ENCODE measurements at regions not wholly inside any gene's neighbourhood (a gene's known extent, or its start where the extent isn't known, plus 50 kb on each side); places are given as distances from the start of the nearest gene placed in this dataset.
"Not testable (repeated sequence)": the region's sequence is repeated elsewhere in the genome, so short reads cannot be mapped to it uniquely, and the experiment has no call there.

DNA sequence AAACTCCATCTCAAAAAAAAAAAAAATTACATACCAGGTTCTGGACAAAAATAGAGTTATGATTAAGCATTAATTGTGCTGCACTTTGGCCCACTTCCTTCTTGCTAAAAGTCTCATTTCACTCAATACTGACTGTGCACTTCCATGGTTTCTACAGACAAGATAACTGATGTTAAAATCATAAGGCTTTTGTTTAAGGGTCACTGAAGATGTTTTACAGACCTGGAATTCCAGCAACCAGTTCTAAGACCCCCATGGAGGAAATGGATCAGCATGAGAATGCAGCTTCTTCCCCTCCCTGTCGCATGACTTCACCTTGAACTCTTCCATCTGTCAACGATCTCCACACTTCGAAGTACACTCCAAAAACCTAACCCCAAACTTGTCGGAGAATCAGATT is 1191.8 kb upstream of the AUTS2 start:
- H3K4me3 Mint-ChIP-seq (ENCODE audit: unreplicated experiment), result no peak overlapping the region
- peaks cover 6% of the 10 kb centered on the region for H3K9me3 Mint-ChIP-seq (ENCODE audit: unreplicated experiment)
- TF ChIP-seq, protein P1, sequence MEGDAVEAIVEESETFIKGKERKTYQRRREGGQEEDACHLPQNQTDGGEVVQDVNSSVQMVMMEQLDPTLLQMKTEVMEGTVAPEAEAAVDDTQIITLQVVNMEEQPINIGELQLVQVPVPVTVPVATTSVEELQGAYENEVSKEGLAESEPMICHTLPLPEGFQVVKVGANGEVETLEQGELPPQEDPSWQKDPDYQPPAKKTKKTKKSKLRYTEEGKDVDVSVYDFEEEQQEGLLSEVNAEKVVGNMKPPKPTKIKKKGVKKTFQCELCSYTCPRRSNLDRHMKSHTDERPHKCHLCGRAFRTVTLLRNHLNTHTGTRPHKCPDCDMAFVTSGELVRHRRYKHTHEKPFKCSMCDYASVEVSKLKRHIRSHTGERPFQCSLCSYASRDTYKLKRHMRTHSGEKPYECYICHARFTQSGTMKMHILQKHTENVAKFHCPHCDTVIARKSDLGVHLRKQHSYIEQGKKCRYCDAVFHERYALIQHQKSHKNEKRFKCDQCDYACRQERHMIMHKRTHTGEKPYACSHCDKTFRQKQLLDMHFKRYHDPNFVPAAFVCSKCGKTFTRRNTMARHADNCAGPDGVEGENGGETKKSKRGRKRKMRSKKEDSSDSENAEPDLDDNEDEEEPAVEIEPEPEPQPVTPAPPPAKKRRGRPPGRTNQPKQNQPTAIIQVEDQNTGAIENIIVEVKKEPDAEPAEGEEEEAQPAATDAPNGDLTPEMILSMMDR (IDR thresholded peaks at IDR 0.05; ENCODE audit: partially characterized antibody, unreplicated experiment), result no peak
- no peaks in the 10 kb centered on the region for H3K4me1 Mint-ChIP-seq (ENCODE audit: low read depth, unreplicated experiment)
- no peak for DNase-seq
- no peak overlapping the region for H3K27ac Mint-ChIP-seq (ENCODE audit: unreplicated experiment)
- H3K36me3 Mint-ChIP-seq (ENCODE audit: unreplicated experiment), result no peaks in the 10 kb centered on the region
- no peaks in the 10 kb centered on the region for H3K27me3 Mint-ChIP-seq (ENCODE audit: unreplicated experiment)

DNA sequence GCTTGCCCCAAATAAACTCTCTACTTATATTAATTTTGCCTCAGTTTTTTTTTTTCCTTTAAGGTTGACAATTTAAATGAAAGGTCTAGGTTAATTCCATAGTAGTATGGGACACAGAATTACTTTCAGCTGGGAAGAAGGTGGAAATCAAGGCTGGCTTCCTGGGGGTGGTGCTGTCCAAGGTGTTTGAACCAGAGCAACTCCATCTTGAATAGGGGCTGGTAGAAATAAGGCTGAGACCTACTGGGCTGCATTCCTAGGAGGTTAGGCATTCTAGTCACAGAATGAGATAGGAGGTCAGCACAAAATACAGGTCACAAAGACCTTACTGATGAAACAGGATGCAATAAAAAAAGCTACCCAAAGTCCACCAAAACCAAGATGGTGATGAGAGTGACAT is 1190.8 kb upstream of the AUTS2 start:
- Mint-ChIP-seq H3K27ac (ENCODE audit: unreplicated experiment) (no peak overlapping the region), H3K4me3 (ENCODE audit: unreplicated experiment) (no peak overlapping the region), H3K4me1 (ENCODE audit: low read depth, unreplicated experiment) (peaks cover 4% of the 10 kb centered on the region), H3K27me3 (ENCODE audit: unreplicated experiment) (peaks cover 1% of the 10 kb centered on the region), H3K9me3 (ENCODE audit: unreplicated experiment) (peaks cover 6% of the 10 kb centered on the region), H3K36me3 (ENCODE audit: unreplicated experiment) (no peaks in the 10 kb centered on the region)
- TF ChIP-seq, protein P1 (IDR thresholded peaks at IDR 0.05; ENCODE audit: partially characterized antibody, unreplicated experiment), result no peak
- DNase-seq, result no peak

DNA sequence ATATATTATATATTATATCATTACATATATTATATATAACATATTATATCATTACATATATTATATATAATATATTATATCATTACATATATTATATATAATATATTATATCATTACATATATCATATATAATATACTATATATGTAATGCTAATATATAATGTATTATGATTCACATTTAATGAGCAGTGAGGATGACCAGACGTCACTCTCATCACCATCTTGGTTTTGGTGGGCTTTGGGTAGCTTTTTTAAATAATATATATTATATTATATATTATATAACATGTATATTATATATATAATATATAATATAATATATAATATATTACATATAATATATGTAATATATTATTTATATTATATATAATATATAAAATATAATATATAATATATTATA is 1189.4 kb upstream of the AUTS2 start:
- H3K27ac Mint-ChIP-seq (ENCODE audit: unreplicated experiment), result no peak overlapping the region
- H3K4me3 Mint-ChIP-seq (ENCODE audit: unreplicated experiment), result no peak overlapping the region
- TF ChIP-seq, protein P1 (IDR thresholded peaks at IDR 0.05; ENCODE audit: partially characterized antibody, unreplicated experiment), result no peak
- H3K27me3 Mint-ChIP-seq (ENCODE audit: unreplicated experiment), result peaks cover 1% of the 10 kb centered on the region
- no peak for DNase-seq
- H3K9me3 Mint-ChIP-seq (ENCODE audit: unreplicated experiment), result peaks cover 6% of the 10 kb centered on the region
- H3K4me1 Mint-ChIP-seq (ENCODE audit: low read depth, unreplicated experiment), result peaks cover 4% of the 10 kb centered on the region
- H3K36me3 Mint-ChIP-seq (ENCODE audit: unreplicated experiment), result no peaks in the 10 kb centered on the region

DNA sequence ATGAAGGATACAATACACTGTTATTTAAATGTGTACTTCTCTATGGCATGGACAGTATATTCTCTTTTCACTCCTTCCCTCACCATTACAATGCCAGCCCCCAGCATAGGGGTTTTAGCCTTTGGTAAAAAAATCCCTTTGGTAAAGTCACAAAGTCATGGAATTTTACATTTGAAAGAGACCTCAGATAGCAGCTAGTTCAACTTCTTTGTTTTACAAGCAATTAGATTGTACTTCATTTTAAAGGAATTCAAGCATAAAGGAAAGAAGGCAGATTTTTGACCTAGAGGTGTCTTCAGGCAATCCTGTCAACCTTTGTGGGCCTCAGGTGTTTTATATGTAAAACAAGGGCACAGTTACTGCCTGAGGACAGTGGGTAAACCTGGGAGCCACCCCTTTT is 1188.4 kb upstream of the AUTS2 start:
- peaks cover 4% of the 10 kb centered on the region for H3K4me1 Mint-ChIP-seq (ENCODE audit: low read depth, unreplicated experiment)
- no peaks in the 10 kb centered on the region for H3K36me3 Mint-ChIP-seq (ENCODE audit: unreplicated experiment)
- peaks cover 6% of the 10 kb centered on the region for H3K9me3 Mint-ChIP-seq (ENCODE audit: unreplicated experiment)
- no peak for DNase-seq
- H3K27ac Mint-ChIP-seq (ENCODE audit: unreplicated experiment), result no peak overlapping the region
- H3K27me3 Mint-ChIP-seq (ENCODE audit: unreplicated experiment), result peaks cover 1% of the 10 kb centered on the region
- TF ChIP-seq, protein P1 (IDR thresholded peaks at IDR 0.05; ENCODE audit: partially characterized antibody, unreplicated experiment), result no peak
- H3K4me3 Mint-ChIP-seq (ENCODE audit: unreplicated experiment), result no peak overlapping the region

DNA sequence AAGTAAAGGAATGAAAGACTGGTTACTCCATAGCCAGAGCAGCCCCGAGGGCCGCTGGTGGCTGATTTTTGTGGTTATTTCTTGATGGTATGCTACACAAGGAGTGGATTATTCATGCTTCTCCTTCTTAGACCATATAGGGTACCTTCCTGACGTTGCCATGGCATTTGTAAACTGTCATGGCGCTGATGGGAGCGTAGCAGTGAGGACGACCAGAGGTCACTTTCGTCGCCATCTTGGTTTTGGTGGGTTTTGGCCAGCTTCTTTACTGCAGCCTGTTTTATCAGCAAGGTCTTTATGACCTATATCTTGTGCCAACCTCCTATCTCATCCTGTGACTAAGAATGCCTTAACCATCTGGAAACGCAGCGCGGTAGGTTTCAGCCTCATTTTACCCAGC is 1187.6 kb upstream of the AUTS2 start:
- H3K36me3 Mint-ChIP-seq (ENCODE audit: unreplicated experiment); H3K4me3 Mint-ChIP-seq (ENCODE audit: unreplicated experiment); H3K27me3 Mint-ChIP-seq (ENCODE audit: unreplicated experiment); H3K4me1 Mint-ChIP-seq (ENCODE audit: low read depth, unreplicated experiment); H3K27ac Mint-ChIP-seq (ENCODE audit: unreplicated experiment); DNase-seq; H3K9me3 Mint-ChIP-seq (ENCODE audit: unreplicated experiment): not testable (repeated sequence)

DNA sequence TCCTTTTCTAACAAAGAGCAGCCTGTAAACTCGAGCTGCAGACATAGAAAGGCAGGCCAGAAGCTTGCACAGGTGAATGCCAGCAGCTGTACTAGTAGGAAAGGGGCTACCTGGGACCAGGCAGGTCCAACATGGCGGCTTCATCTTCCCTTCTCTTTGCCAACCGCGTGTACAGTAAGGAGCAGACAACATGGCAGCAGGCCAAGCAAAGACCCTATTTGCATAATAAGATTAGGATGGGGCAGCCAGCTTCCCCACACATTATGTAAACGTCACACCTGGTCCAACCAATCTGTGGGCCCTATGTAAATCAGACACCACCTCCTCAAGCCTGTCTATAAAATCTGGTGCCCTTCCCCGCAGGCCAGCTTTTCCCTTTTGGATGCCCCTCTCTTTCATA is 1186.5 kb upstream of the AUTS2 start:
- H3K9me3 Mint-ChIP-seq (ENCODE audit: unreplicated experiment), result peaks cover 7% of the 10 kb centered on the region
- H3K27ac Mint-ChIP-seq (ENCODE audit: unreplicated experiment), result no peak overlapping the region
- H3K36me3 Mint-ChIP-seq (ENCODE audit: unreplicated experiment), result peaks cover 5% of the 10 kb centered on the region
- H3K4me1 Mint-ChIP-seq (ENCODE audit: low read depth, unreplicated experiment), result peaks cover 4% of the 10 kb centered on the region
- peaks cover 1% of the 10 kb centered on the region for H3K27me3 Mint-ChIP-seq (ENCODE audit: unreplicated experiment)
- no peak overlapping the region for H3K4me3 Mint-ChIP-seq (ENCODE audit: unreplicated experiment)
- TF ChIP-seq, protein P1 (IDR thresholded peaks at IDR 0.05; ENCODE audit: partially characterized antibody, unreplicated experiment), result no peak
- DNase-seq, result no peak
